ENCODE measurements at regions not wholly inside any gene's neighbourhood (a gene's known extent, or its start where the extent isn't known, plus 50 kb on each side); places are given as distances from the start of the nearest gene placed in this dataset.
A peak's percentile ranks its signal among the peaks of the same experiment; 100 is the strongest.

DNA sequence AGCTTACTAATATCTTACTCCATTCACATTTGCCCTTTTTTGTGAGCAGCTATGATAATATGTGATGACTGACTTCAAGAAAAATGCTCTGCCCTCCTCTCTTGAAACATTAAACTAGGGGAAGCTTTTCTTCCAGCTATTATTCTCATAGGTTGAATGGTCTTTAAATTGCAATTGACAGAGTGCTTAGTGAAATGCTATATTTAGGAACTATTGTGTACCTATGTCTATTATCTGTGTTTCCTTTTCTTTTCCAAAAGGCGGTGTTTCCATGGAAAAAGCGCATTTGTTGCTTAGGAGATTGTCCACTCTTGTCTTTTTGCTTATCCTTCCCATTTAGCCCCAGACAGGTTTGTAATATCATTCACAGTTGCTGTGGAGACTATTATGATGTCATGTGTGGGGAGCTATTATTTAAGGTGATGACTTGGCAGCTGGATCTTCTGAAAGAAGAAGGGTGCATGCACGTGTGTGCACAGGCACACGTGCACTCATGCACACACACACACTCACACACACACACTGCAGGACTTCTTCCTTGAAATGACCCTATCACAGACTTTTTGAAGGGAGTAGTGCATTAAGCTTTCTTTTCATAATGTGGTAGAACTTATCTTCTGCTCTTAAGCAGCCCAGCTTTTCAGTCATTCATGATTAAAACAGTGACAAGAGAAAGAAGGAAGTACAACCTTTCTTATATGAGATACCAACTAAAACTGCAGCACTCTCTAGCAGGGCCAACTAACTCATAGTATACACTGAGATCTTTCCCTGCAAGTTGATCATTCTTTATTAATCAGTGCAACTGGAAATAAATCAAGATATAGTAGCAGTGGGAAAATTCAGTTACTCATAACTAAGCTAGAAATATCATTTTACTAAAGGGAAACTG, 340.8 kb upstream of the MTNR1B start:
- Histone ChIP-seq H2AK5ac (ENCODE audit: insufficient read length, low read length) (no peak overlapping the region), H4K20me1 (ENCODE audit: control insufficient read depth, insufficient read depth, insufficient read length) (no peaks in the 10 kb centered on the region), H3T11ph (ENCODE audit: low read length) (no peak overlapping the region), H2BK120ac (ENCODE audit: low read depth, low read length, poor library complexity, severe bottlenecking) (no peak overlapping the region), H3K23me2 (ENCODE audit: insufficient read length, low read depth, low read length, poor library complexity, severe bottlenecking) (no peaks in the 10 kb centered on the region), H2BK20ac (ENCODE audit: low read depth, low read length, poor library complexity, severe bottlenecking) (no peak overlapping the region), H3K23ac (ENCODE audit: insufficient read length, low read depth, low read length) (no peak overlapping the region), H4K91ac (ENCODE audit: insufficient read length, low read depth, low read length) (no peak overlapping the region), H3K79me2 (ENCODE audit: insufficient read depth, low read length) (no peaks in the 10 kb centered on the region), H3K14ac (ENCODE audit: insufficient read depth, low read length) (no peak overlapping the region), H3K4ac (ENCODE audit: low read depth, low read length) (no peak overlapping the region), H3K9ac (ENCODE audit: extremely low read depth, insufficient read length, low read length) (no peak overlapping the region), H2BK15ac (ENCODE audit: low read depth, low read length) (no peak overlapping the region), H3K18ac (ENCODE audit: insufficient read length, low read depth, low read length) (no peak overlapping the region), H2BK12ac (ENCODE audit: insufficient read length, low read depth, low read length) (no peak overlapping the region), H3K4me1 (ENCODE audit: insufficient read depth, low read length) (no peaks in the 10 kb centered on the region), H3K27me3 (ENCODE audit: insufficient read depth, low read length) (no peaks in the 10 kb centered on the region), H3K4me2 (ENCODE audit: insufficient read depth, insufficient read length, low read length) (no peak overlapping the region), H2AFZ (ENCODE audit: low read length) (no peak overlapping the region), H4K8ac (replicated peaks; ENCODE audit: insufficient read length, low read depth, low read length) (no peak overlapping the region), H3K56ac (ENCODE audit: insufficient read length, low read depth, low read length) (no peak overlapping the region), H2BK5ac (ENCODE audit: insufficient read length, low read length) (no peak overlapping the region), H3K79me1 (ENCODE audit: insufficient read depth, low read depth, low read length, poor library complexity, severe bottlenecking) (no peaks in the 10 kb centered on the region), H3K27ac (ENCODE audit: insufficient read length, low read depth, low read length) (no peak overlapping the region), H3K9me3 (ENCODE audit: control insufficient read depth, low read depth, low read length) (no peaks in the 10 kb centered on the region), H4K5ac (ENCODE audit: insufficient read length, low read depth, low read length) (no peak overlapping the region)
- H3K36me3 Mint-ChIP-seq (ENCODE audit: insufficient read depth in 1 of 3, low read depth in 3 of 3): no peaks in the 10 kb centered on the region
- peak overlapping the region in 1 of 3 experiments; percentile 17; a peak in 2 of 7 replicates for H3K27ac Mint-ChIP-seq
- no peak overlapping the region for H3K4me3 Mint-ChIP-seq
- TF ChIP-seq, protein P1, sequence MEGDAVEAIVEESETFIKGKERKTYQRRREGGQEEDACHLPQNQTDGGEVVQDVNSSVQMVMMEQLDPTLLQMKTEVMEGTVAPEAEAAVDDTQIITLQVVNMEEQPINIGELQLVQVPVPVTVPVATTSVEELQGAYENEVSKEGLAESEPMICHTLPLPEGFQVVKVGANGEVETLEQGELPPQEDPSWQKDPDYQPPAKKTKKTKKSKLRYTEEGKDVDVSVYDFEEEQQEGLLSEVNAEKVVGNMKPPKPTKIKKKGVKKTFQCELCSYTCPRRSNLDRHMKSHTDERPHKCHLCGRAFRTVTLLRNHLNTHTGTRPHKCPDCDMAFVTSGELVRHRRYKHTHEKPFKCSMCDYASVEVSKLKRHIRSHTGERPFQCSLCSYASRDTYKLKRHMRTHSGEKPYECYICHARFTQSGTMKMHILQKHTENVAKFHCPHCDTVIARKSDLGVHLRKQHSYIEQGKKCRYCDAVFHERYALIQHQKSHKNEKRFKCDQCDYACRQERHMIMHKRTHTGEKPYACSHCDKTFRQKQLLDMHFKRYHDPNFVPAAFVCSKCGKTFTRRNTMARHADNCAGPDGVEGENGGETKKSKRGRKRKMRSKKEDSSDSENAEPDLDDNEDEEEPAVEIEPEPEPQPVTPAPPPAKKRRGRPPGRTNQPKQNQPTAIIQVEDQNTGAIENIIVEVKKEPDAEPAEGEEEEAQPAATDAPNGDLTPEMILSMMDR (conservative IDR thresholded peaks at IDR 0.05): no peak
- WGBS (ENCODE audit: extremely low coverage, insufficient read length, low lambda C conversion rate): no CpG with 5 or more reads among the region's 4 CpGs
- no peaks in the 10 kb centered on the region for H3K9me3 Mint-ChIP-seq
- no peak for DNase-seq
- H3K4me1 Mint-ChIP-seq: peaks cover 14 to 18% of the 10 kb centered on the region in 2 experiments
- no peaks in the 10 kb centered on the region for H3K27me3 Mint-ChIP-seq (ENCODE audit: low read depth)
